GM21723 (cell line): ENCODE measurements at regions not wholly inside any gene's neighbourhood (a gene's known extent, or its start where the extent isn't known, plus 50 kb on each side); places are given as distances from the start of the nearest gene placed in this dataset.
A peak's percentile ranks its signal among the peaks of the same experiment; 100 is the strongest.
"Not testable (repeated sequence)": the region's sequence is repeated elsewhere in the genome, so short reads cannot be mapped to it uniquely, and the experiment has no call there.

Source experiments
- ATAC-seq: cut with Tn5 transposase; IDR thresholded peaks from one replicate; pipeline ENCODE4 v1.9.1; 2021; ENCODE audit warnings: mild to moderate bottlenecking, moderate library complexity; ENCODE audit not compliant: unreplicated experiment

GRCh38 chr5:14993459-14994133 is 122.0 kb upstream of the ANKH start:
- ATAC-seq, result not testable (repeated sequence)

- peak; percentile 87 for ATAC-seq
These were observed 121.3 kb upstream of the ANKH start for GRCh38 chr5:14992751-14993458.

GRCh38 chr5:14988223-14988622 is 116.6 kb upstream of the ANKH start:
- no peak for ATAC-seq

- no peak for ATAC-seq
These were observed 114.8 kb upstream of the ANKH start for GRCh38 chr5:14986413-14986812.

GRCh38 chr5:14983666-14984441 is 112.3 kb upstream of the ANKH start:
- no peak for ATAC-seq

GRCh38 chr5:14980698-14981097 is 109.1 kb upstream of the ANKH start:
- no peak for ATAC-seq

GRCh38 chr5:14977058-14977685 is 105.6 kb upstream of the ANKH start:
- ATAC-seq, result no peak

- no peak for ATAC-seq
These were observed 104.9 kb upstream of the ANKH start for GRCh38 chr5:14976486-14976885.

GRCh38 chr5:14971873-14972272 is 100.3 kb upstream of the ANKH start:
- no peak for ATAC-seq

- ATAC-seq, result no peak
These were observed 97.2 kb upstream of the ANKH start for GRCh38 chr5:14968796-14969195.

- no peak for ATAC-seq
These were observed 95.6 kb upstream of the ANKH start for GRCh38 chr5:14967166-14967565.

GRCh38 chr5:14965815-14966214 is 94.2 kb upstream of the ANKH start:
- no peak for ATAC-seq

GRCh38 chr5:14962604-14963003 is 91.0 kb upstream of the ANKH start:
- no peak for ATAC-seq

- no peak for ATAC-seq
These were observed 88.5 kb upstream of the ANKH start for GRCh38 chr5:14960120-14960462.

GRCh38 chr5:14959399-14960119 is 88.0 kb upstream of the ANKH start:
- no peak for ATAC-seq

- ATAC-seq, result no peak
These were observed 86.6 kb upstream of the ANKH start for GRCh38 chr5:14958188-14958587.

- no peak for ATAC-seq
These were observed 85.0 kb upstream of the ANKH start for GRCh38 chr5:14956423-14957046.

GRCh38 chr5:14954616-14955343 is 83.2 kb upstream of the ANKH start:
- ATAC-seq, result no peak

- no peak for ATAC-seq
These were observed 82.6 kb upstream of the ANKH start for GRCh38 chr5:14954216-14954615.
